ENCODE measurements at regions not wholly inside any gene's neighbourhood (a gene's known extent, or its start where the extent isn't known, plus 50 kb on each side); places are given as distances from the start of the nearest gene placed in this dataset.

DNA sequence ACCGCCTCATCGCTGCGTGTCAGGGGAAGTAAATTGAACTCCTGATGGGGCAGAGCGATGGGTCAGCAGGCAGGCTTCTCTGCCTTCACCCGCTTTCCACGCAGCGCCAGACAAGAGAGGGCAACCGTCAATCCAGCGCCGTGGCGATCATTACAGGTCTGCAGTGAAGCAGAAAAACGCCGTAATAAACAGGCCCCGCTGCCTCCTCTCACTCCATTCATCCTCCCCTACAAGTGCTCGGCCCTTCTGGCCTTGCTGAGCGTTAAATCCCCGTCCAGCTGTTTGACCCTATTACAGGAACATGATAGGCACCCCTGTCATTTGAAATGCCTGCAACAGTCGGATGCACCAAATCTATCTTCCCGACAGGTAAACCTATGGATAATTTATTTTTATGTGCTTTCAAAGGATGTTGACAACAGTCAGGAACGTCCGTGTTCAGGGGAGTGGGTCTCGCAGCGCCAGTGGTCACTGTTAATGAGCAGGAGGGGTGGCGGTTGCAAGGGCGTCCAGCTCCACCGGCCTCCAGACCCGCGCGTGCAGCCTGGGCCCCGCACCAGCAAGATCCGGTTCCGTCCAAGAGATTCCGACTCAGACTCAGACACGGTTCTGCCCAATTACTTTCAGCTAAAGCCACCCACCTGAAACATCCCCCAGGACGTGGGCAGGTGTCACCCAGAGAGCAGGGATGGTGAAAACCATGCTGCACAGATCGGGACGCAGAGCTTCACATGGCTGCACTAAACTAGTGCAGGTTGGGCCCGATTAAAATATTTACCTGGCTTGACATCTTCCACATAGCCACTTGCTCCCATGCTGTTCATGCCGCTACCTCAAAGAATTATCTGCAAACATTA is 508.0 kb upstream of the MGMT start:
- DNase-seq: no peak

- DNase-seq: no peak
These were observed 507.3 kb upstream of the MGMT start for GRCh38 chr10:128959746-128960145.

GRCh38 chr10:128960517-128960916 is 506.5 kb upstream of the MGMT start:
- DNase-seq: no peak

DNA sequence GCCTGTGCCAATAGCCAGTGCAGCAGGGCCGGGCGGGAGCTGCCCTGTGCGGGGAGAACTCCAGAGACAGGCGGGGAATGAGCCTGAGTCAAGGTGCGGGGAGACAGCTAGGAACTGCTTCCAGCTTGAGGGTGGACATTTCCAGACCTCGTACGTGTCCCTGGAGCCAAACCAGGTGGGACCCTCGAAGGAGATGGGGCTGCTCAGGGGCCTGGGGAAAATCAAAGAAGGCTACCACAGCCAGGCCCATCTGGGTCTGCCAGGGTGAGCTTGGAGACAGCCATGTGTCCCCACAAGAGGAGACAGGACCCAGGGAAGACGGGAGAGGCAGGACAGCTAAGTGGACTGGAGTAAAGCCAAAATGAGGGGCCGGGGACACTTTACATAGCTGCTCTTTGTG is 504.9 kb upstream of the MGMT start:
- DNase-seq: no peak

GRCh38 chr10:128963211-128964099 is 503.6 kb upstream of the MGMT start:
- DNase-seq: no peak

GRCh38 chr10:128964100-128964403 is 503.0 kb upstream of the MGMT start:
- DNase-seq: no peak

DNA sequence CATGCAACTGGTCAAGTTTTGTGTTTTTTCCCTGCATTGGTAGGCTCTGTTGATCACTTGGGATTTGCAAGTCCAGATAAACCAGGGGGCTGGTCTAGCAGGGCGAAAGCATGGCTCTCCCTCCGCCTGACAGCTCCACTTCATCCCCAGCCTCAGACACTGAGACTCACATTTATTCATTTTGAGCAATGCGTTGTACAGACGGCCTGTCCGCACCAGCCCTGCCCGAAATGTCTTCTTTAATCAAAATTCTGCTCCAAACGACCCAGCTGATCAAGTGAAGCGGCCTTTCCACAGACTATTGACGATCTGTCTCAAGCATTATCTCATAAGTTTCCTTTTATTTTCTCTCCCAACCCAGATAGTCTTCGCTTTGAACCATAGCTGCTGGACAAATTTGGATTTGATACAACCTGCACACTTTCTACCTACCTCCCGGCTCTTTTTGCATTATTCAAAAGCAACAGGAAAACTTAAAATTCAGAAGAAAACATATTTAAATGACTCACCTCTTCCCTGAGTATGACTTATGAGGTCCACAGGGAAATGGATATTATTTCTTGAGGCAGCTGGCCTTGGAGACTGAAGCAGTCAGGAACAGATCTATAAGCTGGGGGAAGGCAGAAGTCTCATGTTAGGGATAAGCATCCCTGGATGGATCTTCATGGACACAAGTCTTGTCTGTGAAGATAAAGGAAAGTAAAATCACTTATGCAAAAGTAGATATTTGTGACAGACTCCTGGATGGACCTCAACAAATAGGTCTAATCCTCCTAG is 498.9 kb upstream of the MGMT start:
- no peak for DNase-seq

DNA sequence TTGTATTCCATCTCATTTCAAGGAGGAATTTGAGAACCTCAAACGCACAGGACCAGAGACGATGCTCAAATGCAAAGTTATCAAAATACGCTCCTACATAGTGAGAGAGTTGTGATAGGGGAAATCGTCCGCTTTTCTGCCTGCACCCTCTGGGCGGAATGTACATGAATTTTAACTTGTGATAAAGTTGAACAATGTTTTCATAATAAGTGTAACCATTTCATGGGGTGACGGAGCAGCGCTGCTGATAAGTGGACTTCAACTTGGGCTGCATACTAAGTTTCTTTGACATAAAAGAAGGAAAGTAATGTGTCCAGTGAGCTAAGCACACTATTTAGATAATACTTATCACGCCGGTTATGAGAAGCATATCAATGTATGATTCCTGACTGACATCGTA is 497.5 kb upstream of the MGMT start:
- no peak for DNase-seq

DNA sequence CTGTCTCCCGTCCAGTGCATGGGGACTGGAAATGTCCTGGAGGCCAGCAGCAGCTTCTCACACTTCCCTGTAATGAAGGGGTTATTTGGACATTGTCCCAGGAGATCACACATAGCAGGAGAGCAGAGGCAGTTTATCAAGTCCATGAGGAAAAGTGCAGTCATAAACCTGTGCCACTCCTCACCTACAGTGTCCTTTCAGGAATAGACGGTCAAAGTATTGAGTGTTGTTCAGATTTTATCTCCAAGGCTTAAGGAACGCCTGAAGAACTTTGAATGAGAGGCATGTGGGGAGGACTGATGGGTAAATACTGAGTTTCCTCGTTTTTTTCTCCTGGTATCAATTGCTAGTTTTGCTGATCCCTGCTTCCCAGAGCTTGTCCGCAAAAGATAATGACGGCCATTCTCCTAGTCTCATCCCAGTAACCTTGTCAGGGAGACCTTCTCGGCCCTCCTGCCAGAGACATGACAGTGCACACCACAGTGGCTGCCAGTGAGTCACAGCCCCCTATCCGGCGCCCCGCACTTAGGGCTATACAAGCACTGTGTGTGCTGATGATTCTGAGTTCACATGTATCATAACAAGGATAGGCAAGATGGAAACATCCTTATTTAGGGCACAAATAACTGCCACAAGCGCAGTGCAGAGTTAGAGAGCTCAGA is 495.5 kb upstream of the MGMT start:
- no peak for DNase-seq

- no peak for DNase-seq
These were observed 495.0 kb upstream of the MGMT start for GRCh38 chr10:128972036-128972405.

DNA sequence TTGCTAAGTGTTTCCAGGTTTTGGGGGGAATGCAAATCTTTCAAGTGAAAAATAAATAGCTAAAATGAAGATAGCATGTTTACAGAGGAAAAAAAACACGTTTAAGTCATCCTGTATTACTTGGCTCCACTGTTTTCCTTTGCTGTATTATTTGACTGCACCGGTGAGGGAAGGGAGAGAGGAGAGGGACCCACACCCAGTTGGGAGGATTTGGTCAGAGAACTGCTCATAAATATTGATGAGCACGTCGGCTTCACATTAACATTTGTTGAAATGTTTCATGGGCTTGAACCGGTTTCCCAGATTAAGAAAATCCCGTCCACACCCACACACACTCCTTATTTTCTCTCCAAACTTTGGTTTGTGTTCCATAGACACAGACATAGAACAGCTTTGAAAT is 493.8 kb upstream of the MGMT start:
- no peak for DNase-seq

DNA sequence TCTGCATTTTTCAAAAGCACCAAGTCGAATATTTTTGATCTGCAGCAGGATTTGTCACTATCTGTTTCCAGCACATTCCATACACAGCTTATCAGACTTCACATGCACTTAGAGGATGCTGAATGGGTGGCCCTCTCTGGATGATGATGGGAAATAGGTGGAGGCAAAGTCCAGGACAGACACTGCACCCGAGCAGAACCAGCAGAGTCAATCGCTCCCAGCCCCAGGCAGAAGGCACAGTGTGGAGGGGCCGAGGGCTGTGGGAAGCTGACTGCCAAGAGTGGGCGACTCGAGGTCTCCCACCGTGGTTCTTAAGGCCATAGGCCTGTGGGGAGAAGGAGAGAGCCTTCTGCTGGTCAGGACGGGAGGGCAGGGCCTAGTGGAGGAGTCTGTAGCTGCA is 490.2 kb upstream of the MGMT start:
- DNase-seq: no peak

GRCh38 chr10:128978211-128978610 is 488.8 kb upstream of the MGMT start:
- no peak for DNase-seq

DNA sequence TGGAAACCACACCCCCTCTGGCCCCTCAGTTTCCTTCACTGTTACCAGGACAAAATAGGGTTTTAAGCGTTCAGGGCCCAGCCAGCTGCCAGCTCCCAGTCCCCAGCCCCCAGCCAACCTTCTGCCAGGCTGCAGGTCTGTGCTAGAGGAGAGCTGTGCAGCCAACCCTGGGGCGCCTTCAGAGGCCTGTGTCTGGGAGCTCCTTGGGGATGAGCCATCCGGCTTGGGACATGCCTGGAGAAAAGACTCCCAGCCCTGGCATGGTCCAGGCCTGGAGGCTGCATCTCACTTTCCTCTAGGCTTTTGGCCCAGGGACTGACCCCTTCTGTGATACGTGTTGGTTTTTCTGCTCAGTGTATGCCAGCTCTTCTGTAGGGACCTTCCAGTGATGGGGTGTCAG is 487.6 kb upstream of the MGMT start:
- DNase-seq: no peak

DNA sequence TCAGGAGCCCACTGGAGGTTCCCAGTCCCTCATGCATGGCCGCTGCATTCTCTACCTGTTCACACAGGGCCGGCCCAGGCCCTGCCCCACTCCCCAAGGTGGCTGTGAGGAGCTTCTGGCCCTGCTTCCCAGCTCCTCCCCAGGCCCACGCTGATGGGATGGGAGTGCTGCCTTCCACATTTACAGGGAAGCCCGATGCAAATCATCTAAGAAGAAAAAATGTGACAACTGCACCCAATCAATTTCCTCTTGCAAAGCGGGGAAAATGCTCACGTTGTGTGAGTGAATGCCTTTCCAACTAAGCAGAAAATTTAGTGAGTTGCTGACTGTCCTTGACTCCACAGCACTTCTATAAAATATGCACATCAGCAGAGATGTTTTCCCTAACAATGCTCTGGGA is 485.8 kb upstream of the MGMT start:
- no peak for DNase-seq

- DNase-seq: no peak
These were observed 485.0 kb upstream of the MGMT start for GRCh38 chr10:128981881-128982615.

- no peak for DNase-seq
These were observed 484.5 kb upstream of the MGMT start for GRCh38 chr10:128982616-128982915.

DNA sequence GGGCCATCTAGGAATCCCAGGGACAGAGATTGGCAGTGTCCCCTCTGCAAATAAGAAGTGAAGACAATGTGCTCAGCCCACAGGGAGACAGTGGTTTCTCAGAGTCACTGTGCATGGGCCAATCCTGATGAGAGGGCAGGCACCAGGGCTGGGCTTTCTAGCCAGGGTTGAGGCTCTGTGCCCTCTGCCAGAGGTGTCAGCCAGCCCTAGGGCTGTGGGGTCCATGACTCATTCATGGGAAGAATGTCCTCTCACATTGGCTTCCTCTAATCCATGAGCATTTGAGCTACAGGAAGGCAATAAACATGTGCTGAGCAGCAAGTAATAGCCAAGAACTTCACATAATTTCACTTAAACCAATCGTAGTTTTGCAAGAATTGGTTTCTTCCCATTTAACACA is 482.0 kb upstream of the MGMT start:
- no peak for DNase-seq

DNA sequence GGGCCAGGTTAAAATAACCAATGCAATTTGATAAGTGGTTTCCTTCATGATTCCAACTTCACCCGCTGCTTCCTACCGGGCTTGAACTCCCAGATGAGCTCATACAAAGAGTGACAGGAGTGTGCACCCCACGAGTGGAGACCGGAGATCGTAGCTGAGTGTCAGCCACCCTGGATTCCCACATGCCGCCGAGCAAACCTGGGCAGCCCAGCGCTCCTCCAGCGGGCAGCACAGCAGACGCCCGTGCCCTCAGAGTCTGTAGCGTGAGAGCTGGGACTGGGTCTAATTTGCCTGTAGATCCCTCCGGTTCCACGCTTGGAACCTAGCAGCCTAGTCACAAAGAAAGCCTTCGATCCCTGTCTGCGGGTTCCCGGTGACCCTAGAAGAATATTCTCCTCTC is 476.1 kb upstream of the MGMT start:
- no peak for DNase-seq

GRCh38 chr10:128992770-128993169 is 474.3 kb upstream of the MGMT start:
- no peak for DNase-seq

DNA sequence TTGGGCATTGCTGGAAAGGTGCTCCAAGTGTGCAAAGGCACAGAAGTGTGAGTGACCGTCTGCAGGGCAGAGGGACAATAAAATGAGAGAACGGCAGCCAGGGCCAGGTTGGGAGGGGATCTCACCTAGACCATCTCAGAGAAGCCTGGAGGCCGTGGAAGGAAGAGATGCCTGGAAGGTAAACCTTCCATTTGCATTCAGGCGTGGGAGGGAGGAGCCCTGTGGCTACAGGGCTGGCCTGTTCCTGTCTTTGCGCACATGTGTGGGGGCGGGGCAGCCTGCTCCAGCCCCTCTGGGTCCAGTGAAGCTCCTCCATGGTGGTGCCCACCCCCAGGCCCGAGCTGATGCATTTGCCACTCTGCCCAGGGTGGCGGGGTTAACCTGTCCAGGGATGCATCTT is 473.6 kb upstream of the MGMT start:
- no peak for DNase-seq

DNA sequence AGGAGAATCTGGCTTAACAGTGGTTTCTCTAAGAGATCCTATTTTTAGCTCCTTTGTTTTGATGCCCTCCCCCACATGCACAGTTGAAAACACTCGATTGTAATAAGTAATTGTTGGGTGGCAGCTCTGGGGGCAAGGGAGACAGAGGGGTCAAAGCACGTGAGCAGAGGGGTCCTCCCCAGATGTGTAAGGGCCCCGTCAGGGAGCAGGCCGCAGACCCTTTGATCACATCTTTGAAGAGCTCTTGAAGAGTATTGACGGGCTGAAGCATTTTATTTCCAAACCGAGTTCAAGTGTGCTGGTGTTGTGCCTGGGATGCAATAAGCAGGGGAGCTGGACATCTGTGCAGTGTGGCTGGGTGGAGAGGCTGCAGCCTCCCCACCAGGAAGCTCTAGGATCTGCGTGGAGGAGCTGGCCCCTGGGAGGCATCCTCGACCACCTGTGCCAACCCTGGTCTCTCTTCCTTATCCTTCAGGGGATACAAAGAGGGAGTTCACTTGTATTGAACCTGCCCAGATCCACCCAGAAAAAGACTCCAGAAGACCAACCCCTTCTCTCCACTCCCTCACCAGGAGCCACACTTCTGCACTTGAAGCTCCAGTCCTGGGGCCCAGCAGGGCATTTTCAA is 473.0 kb upstream of the MGMT start:
- no peak for DNase-seq

Data from NCI-H187 (cell line).